Suprapubic skin (tissue), 4 donors: ENCODE measurements at regions not wholly inside any gene's neighbourhood (a gene's known extent, or its start where the extent isn't known, plus 50 kb on each side); places are given as distances from the start of the nearest gene placed in this dataset.

Source experiments
- DNase-seq, 2 donors: peaks; one replicate each; pipeline ENCODE4 v3.0.0-alpha.2; 2019; ENCODE audit warnings: low spot score in 2 of 2
- H3K27ac ChIP-seq: fragments of 200-600 bp; sonication (generic); one replicate; pipeline ENCODE4 v1.5.1; 2019
- H3K27me3 ChIP-seq: fragments of 200-600 bp; sonication (generic); one replicate; pipeline ENCODE4 v1.5.1; 2019
- H3K36me3 ChIP-seq: fragments of 200-600 bp; sonication (generic); one replicate; pipeline ENCODE4 v1.5.1; 2019
- H3K4me1 ChIP-seq: fragments of 200-600 bp; sonication (generic); one replicate; pipeline ENCODE4 v1.5.1; 2019
- H3K4me3 ChIP-seq: fragments of 200-600 bp; sonication (generic); one replicate; pipeline ENCODE4 v1.5.1; 2019; ENCODE audit warnings: mild to moderate bottlenecking
- H3K9me3 ChIP-seq: fragments of 200-600 bp; sonication (generic); one replicate; pipeline ENCODE4 v1.5.1; 2019
- CTCF ChIP-seq, 2 donors: fragments of 200-600 bp in 1 of 2; fragments of 450-650 bp in 1 of 2; sonication (generic) in 1 of 2; IDR thresholded peaks; one replicate each; pipeline ENCODE4 v1.5.1; 2016 to 2019; ENCODE audit warnings: antibody characterized with exemption in 2 of 2, mild to moderate bottlenecking in 1 of 2, moderate library complexity in 1 of 2
- EP300 ChIP-seq: sonication (generic); formaldehyde crosslinking; IDR thresholded peaks from one replicate; pipeline ENCODE4 v1.6.1; 2017; ENCODE audit warnings: antibody characterized with exemption
- POLR2A ChIP-seq, 2 donors: fragments of 450-650 bp; IDR thresholded peaks; one replicate each; pipeline ENCODE4 v1.6.1; 2017; ENCODE audit warnings: antibody characterized with exemption in 2 of 2, mild to moderate bottlenecking in 2 of 2, moderate library complexity in 2 of 2
- POLR2AphosphoS5 ChIP-seq, 3 donors: sonication (generic); formaldehyde crosslinking; IDR thresholded peaks; one replicate each; pipeline ENCODE4 v1.6.1; 2017; ENCODE audit warnings: antibody characterized with exemption in 3 of 3
- WGBS: methylation state at CpG from one replicate; pipeline ENCODE4 v1.1.5; 2018; 5-methylcytosine and 5-hydroxymethylcytosine counted together

- no peak overlapping the region for H3K27ac ChIP-seq
- no peak for DNase-seq
- peaks cover 8% of the 10 kb centered on the region for H3K4me1 ChIP-seq
- no peaks in the 10 kb centered on the region for H3K36me3 ChIP-seq
- WGBS, result 25% methylated on average over 8 of the region's 8 CpGs
- TF ChIP-seq POLR2AphosphoS5 (IDR thresholded peaks at IDR 0.05) (no peak), EP300 (no peak), POLR2A (IDR thresholded peaks at IDR 0.05) (no peak), CTCF (IDR thresholded peaks at IDR 0.05) (peak; percentile 24 to 32)
- H3K4me3 ChIP-seq, result no peak overlapping the region
- H3K27me3 ChIP-seq, result no peaks in the 10 kb centered on the region
- H3K9me3 ChIP-seq, result no peaks in the 10 kb centered on the region
Observed at GRCh38 chr2:180124273-180125139, 117.4 kb upstream of the CWC22 start.

GRCh38 chr2:180122874-180123273 is 115.8 kb upstream of the CWC22 start:
- Histone ChIP-seq H3K27ac (no peak overlapping the region), H3K9me3 (no peaks in the 10 kb centered on the region), H3K36me3 (no peaks in the 10 kb centered on the region), H3K27me3 (no peaks in the 10 kb centered on the region), H3K4me3 (no peak overlapping the region), H3K4me1 (peaks cover 8% of the 10 kb centered on the region)
- TF ChIP-seq POLR2A (IDR thresholded peaks at IDR 0.05) (no peak), CTCF (IDR thresholded peaks at IDR 0.05) (no peak), EP300 (no peak), POLR2AphosphoS5 (IDR thresholded peaks at IDR 0.05) (no peak)
- no peak for DNase-seq
- WGBS, result 58% methylated on average over 2 of the region's 2 CpGs

DNA sequence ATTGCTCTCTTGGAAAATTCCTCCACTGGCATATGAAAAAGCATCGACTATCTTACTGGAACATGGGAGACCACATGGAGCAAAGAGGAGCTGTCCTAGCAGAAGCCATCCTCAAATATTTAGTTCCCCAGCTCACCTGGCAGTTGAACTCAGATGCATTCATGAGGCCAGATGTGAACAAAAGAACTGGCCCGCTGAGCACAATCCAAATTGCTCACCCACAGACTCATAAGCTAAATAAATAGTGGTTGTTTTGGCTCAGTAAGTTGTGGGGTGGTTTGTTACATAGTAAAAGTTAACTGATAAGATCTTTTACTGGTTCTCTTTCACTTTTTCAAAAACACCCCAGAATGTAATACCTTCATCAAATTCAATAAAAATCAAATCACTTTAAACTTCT is 108.6 kb upstream of the CWC22 start:
- TF ChIP-seq POLR2AphosphoS5 (IDR thresholded peaks at IDR 0.05) (no peak), CTCF (IDR thresholded peaks at IDR 0.05) (no peak), EP300 (no peak), POLR2A (IDR thresholded peaks at IDR 0.05) (no peak)
- DNase-seq, result no peak
- no peaks in the 10 kb centered on the region for H3K36me3 ChIP-seq
- H3K27ac ChIP-seq, result no peak overlapping the region
- H3K4me3 ChIP-seq, result no peak overlapping the region
- no peaks in the 10 kb centered on the region for H3K9me3 ChIP-seq
- WGBS, result 57% methylated on average over 2 of the region's 2 CpGs
- no peaks in the 10 kb centered on the region for H3K4me1 ChIP-seq
- H3K27me3 ChIP-seq, result no peaks in the 10 kb centered on the region

DNA sequence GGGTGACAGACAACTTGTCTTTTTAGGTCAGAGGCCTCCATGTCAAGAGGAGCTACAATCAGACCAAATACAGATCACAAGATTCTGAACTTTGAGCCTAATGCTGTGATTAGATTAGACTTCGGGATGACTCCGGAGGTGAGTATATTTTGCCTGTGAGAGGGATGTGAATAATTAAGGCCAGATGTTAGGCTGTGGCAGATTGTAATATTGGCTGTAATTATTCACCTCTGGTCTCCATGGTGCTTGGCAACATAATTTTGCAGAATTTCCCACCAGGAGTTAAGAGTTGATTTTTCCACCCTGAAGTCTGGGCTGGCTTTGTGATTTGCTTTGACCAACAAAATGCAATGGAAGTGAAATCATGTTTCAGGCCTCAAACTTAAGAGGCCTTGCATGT is 108.2 kb upstream of the CWC22 start:
- no peaks in the 10 kb centered on the region for H3K27me3 ChIP-seq
- H3K4me3 ChIP-seq, result no peak overlapping the region
- TF ChIP-seq EP300 (no peak), POLR2A (IDR thresholded peaks at IDR 0.05) (no peak), CTCF (IDR thresholded peaks at IDR 0.05) (no peak), POLR2AphosphoS5 (IDR thresholded peaks at IDR 0.05) (no peak)
- no peaks in the 10 kb centered on the region for H3K4me1 ChIP-seq
- H3K9me3 ChIP-seq, result no peaks in the 10 kb centered on the region
- no peaks in the 10 kb centered on the region for H3K36me3 ChIP-seq
- no peak overlapping the region for H3K27ac ChIP-seq
- no peak for DNase-seq
- 73% methylated on average over 2 of the region's 2 CpGs for WGBS

- no peaks in the 10 kb centered on the region for H3K9me3 ChIP-seq
- no peaks in the 10 kb centered on the region for H3K4me1 ChIP-seq
- no peak overlapping the region for H3K4me3 ChIP-seq
- no peak for DNase-seq
- WGBS, result 88% methylated on average over 1 of the region's 1 CpG
- TF ChIP-seq POLR2AphosphoS5 (IDR thresholded peaks at IDR 0.05), result no peak
- TF ChIP-seq POLR2A (IDR thresholded peaks at IDR 0.05), result no peak
- TF ChIP-seq EP300, result no peak
- H3K36me3 ChIP-seq, result no peaks in the 10 kb centered on the region
- no peak overlapping the region for H3K27ac ChIP-seq
- H3K27me3 ChIP-seq, result no peaks in the 10 kb centered on the region
Observed at GRCh38 chr2:180111901-180112300, 104.8 kb upstream of the CWC22 start.
